H1 (cell line): ENCODE measurements at regions not wholly inside any gene's neighbourhood (a gene's known extent, or its start where the extent isn't known, plus 50 kb on each side); places are given as distances from the start of the nearest gene placed in this dataset.

Experiments used
- POLR2AphosphoS5 ChIP-seq: IDR thresholded peaks from 2 replicates; pipeline ENCODE4 v1.6.1; 2011; ENCODE audit warnings: low read depth, low read length
- TF ChIP-seq, protein P1 (sequence below): IDR thresholded peaks from 2 replicates; pipeline ENCODE4 v1.6.1; 2012; ENCODE audit warnings: inconsistent platforms
- TF ChIP-seq, protein P2 (sequence below), 3 experiments: IDR thresholded peaks; 1 replicate in 2 of 3; 2 replicates in 1 of 3; pipeline versions ENCODE4 v1.5.1 to v1.6.1; 2011; ENCODE audit warnings: low read length in 3 of 3, mild to moderate bottlenecking in 3 of 3, inconsistent platforms in 2 of 3, low read depth in 1 of 3, moderate library complexity in 1 of 3; ENCODE audit not compliant: insufficient read depth in 1 of 3; ENCODE audit errors: control extremely low read depth in 1 of 3

DNA sequence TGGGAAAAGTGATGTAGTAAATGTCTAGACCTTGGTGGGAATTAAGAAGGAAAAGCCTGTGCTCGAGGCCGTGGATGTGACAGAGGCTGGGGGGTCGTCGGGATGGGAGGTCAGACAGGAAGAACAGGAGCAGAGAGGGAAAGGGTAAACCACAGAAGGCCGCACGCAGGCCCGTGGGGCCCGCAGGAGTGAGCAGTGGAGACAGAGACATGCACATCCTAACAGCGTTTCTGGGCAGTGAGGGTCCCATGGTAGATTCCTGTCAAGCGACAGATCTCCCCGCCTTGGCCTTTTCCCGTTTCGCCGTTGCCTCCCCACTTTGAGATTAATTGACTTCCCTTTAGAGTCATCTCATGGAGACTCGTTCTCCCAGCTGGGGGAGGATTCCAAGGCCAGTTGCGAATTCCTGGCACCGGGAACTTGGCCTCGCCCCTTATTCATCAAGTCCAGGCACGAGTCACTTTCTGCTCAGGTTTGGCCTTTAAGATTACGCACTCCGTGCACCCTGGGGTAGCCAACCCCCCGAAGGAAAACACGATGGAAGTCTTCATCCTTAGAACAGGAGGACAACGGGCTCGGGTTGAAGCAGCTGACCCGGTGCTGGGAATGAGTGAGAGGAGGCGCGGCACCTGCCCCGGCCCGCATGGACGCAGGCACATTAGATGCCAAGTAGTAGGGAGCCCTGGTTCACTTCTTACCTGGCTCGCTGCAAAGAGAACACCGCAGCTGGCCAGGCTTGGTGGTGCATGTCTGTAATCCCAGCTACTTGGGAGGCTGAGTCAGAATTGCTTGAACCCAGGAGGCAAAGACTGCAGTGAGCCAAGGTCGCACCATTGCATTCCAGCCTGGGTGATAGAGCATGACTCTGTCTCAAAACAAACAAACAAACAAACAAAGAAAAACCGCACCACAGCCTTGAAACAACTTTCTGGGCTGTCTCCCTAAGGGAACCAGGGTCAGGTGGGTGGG lies 315.2 kb upstream of the SHH start:
- TF ChIP-seq, protein P1, sequence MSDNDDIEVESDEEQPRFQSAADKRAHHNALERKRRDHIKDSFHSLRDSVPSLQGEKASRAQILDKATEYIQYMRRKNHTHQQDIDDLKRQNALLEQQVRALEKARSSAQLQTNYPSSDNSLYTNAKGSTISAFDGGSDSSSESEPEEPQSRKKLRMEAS: no peak
- TF ChIP-seq, protein P2, sequence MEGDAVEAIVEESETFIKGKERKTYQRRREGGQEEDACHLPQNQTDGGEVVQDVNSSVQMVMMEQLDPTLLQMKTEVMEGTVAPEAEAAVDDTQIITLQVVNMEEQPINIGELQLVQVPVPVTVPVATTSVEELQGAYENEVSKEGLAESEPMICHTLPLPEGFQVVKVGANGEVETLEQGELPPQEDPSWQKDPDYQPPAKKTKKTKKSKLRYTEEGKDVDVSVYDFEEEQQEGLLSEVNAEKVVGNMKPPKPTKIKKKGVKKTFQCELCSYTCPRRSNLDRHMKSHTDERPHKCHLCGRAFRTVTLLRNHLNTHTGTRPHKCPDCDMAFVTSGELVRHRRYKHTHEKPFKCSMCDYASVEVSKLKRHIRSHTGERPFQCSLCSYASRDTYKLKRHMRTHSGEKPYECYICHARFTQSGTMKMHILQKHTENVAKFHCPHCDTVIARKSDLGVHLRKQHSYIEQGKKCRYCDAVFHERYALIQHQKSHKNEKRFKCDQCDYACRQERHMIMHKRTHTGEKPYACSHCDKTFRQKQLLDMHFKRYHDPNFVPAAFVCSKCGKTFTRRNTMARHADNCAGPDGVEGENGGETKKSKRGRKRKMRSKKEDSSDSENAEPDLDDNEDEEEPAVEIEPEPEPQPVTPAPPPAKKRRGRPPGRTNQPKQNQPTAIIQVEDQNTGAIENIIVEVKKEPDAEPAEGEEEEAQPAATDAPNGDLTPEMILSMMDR (IDR thresholded peaks at IDR 0.05; ENCODE audit: control extremely low read depth in 1 of 3, insufficient read depth in 1 of 3, low read depth in 1 of 3, low read length in 3 of 3): no peak
- no peak for TF ChIP-seq POLR2AphosphoS5
